VCaP (cell line): ENCODE measurements at regions not wholly inside any gene's neighbourhood (a gene's known extent, or its start where the extent isn't known, plus 50 kb on each side); places are given as distances from the start of the nearest gene placed in this dataset.

ENCODE experiments used
- H3K27ac ChIP-seq: fragments of 450-650 bp; 2 replicates; pipeline ENCODE4 v1.5.1; 2017
- CTCF ChIP-seq: fragments of 450-650 bp; conservative IDR thresholded peaks from 2 replicates; pipeline ENCODE4 v1.5.1; 2017; ENCODE audit warnings: mild to moderate bottlenecking, moderate library complexity

GRCh38 chr5:18944771-18945170 is 1043.2 kb downstream of the CDH18 start:
- H3K27ac ChIP-seq: no peak overlapping the region
- no peak for TF ChIP-seq CTCF

GRCh38 chr5:18954239-18954638 is 1033.8 kb downstream of the CDH18 start:
- H3K27ac ChIP-seq: no peak overlapping the region
- TF ChIP-seq CTCF: no peak

GRCh38 chr5:18959535-18959934 is 1028.5 kb downstream of the CDH18 start:
- TF ChIP-seq CTCF: no peak
- no peak overlapping the region for H3K27ac ChIP-seq

- no peak overlapping the region for H3K27ac ChIP-seq
- TF ChIP-seq CTCF: no peak
These were observed 1026.8 kb downstream of the CDH18 start for GRCh38 chr5:18961234-18961633.

- TF ChIP-seq CTCF: no peak
- H3K27ac ChIP-seq: no peak overlapping the region
These were observed 1022.1 kb downstream of the CDH18 start for GRCh38 chr5:18965893-18966292.

- no peak for TF ChIP-seq CTCF
These were observed 1020.4 kb downstream of the CDH18 start for GRCh38 chr5:18967637-18968036.

GRCh38 chr5:18968966-18969365 is 1019.0 kb downstream of the CDH18 start:
- TF ChIP-seq CTCF: no peak
- no peak overlapping the region for H3K27ac ChIP-seq

More at GRCh38 chr5:18967637-18968036, 1020.4 kb downstream of the CDH18 start:
- no peak overlapping the region for H3K27ac ChIP-seq

GRCh38 chr5:18970000-18970399 is 1018.0 kb downstream of the CDH18 start:
- TF ChIP-seq CTCF: no peak
- H3K27ac ChIP-seq: no peak overlapping the region
